Motor neuron (in vitro differentiated cells): ENCODE measurements at regions not wholly inside any gene's neighbourhood (a gene's known extent, or its start where the extent isn't known, plus 50 kb on each side); places are given as distances from the start of the nearest gene placed in this dataset.

Experiments
- ATAC-seq, 8 experiments: fragments of 200-7000 bp; cut with Tn5 transposase; replicated peaks in 6 of 8; 2 replicates each; pipeline ENCODE4 v1.8.0; 2021; ENCODE audit warnings: mild to moderate bottlenecking in 8 of 8, moderate library complexity in 8 of 8
- H3K27ac ChIP-seq, 2 donors: fragments of 250-450 bp; sonication (Bioruptor Pico); 2 replicates each; pipeline ENCODE4 v1.9.0; 2021; ENCODE audit warnings: antibody characterized with exemption in 2 of 2, mild to moderate bottlenecking in 2 of 2, moderate library complexity in 1 of 2
- H3K4me1 ChIP-seq, 2 donors: fragments of 250-450 bp; sonication (Bioruptor Pico); replicated peaks in 1 of 2; 2 replicates each; pipeline ENCODE4 v1.6.1; 2021; ENCODE audit warnings: antibody characterized with exemption in 2 of 2, mild to moderate bottlenecking in 2 of 2, moderate library complexity in 1 of 2
- H3K4me3 ChIP-seq, 5 donors: fragments of 250-450 bp; sonication (Bioruptor Pico); 2 replicates each; pipeline ENCODE4 v1.9.0; 2021; ENCODE audit warnings: antibody characterized with exemption in 5 of 5, mild to moderate bottlenecking in 5 of 5, moderate library complexity in 4 of 5
- WGBS, 10 experiments: fragments of 450-650 bp; shearing (Covaris generic); methylation state at CpG; one replicate each; pipeline ENCODE4 v1.0.0; 2022; 5-methylcytosine and 5-hydroxymethylcytosine counted together
- in situ Hi-C, 9 experiments: fragments of 400-800 bp; cut with MboI; loops; one replicate each; pipeline ENCODE4 v1.15.0; 2021; ENCODE audit warnings: low sequenced_read_pairs in 9 of 9, low pct_unique_long_range_greater_than_20kb in 2 of 9; ENCODE audit not compliant: unreplicated experiment in 9 of 9

GRCh38 chr15:70493787-70494516 is 269.4 kb downstream of the UACA start:
- peak in 7 of 8 experiments; percentile 11 to 86 (median 82) for ATAC-seq
- Histone ChIP-seq H3K4me1 (peaks cover 35 to 39% of the 10 kb centered on the region in 2 donors), H3K27ac (peak overlapping the region in 1 of 2 donors; percentile 69), H3K4me3 (no peak overlapping the region)
- in situ Hi-C loops = loop anchor here in 6 of 9 experiments (25.0 kb wide), 2 partner anchors 407 to 1007 kb away; partner anchors contain the start of gene TLE3 (in 2 of the 6)
- WGBS, 10 experiments = 50 to 100% (median 100%) methylated on average over 1 to 5 of the region's 13 CpGs; no CpG with 5 or more reads in 2 of the 10 experiments

GRCh38 chr15:70493376-70493775 is 270.0 kb downstream of the UACA start:
- Histone ChIP-seq H3K27ac (no peak overlapping the region), H3K4me3 (no peak overlapping the region), H3K4me1 (peaks cover 35 to 39% of the 10 kb centered on the region in 2 donors)
- no peak for ATAC-seq
- in situ Hi-C loops = loop anchor here in 6 of 9 experiments (25.0 kb wide), 2 partner anchors 406 to 1006 kb away; partner anchors contain the start of gene TLE3 (in 2 of the 6)
- WGBS, 10 experiments = 83 to 100% (median 100%) methylated on average over 1 of the region's 1 CpG; no CpG with 5 or more reads in 7 of the 10 experiments

GRCh38 chr15:70492240-70493177 is 270.8 kb downstream of the UACA start:
- WGBS, 10 experiments = 0 to 100% (median 60%) methylated on average over 1 to 6 of the region's 20 CpGs; no CpG with 5 or more reads in 2 of the 10 experiments
- H3K4me1 ChIP-seq = peaks cover 35 to 42% of the 10 kb centered on the region in 2 donors
- H3K4me3 ChIP-seq = no peak overlapping the region
- ATAC-seq = peak in 3 of 8 experiments; percentile 31 to 56 (median 55)
- in situ Hi-C loops = loop anchor here in 6 of 9 experiments (25.0 kb wide), 2 partner anchors 405 to 1005 kb away; partner anchors contain the start of gene TLE3 (in 2 of the 6)
- H3K27ac ChIP-seq = peak overlapping the region in 1 of 2 donors; percentile 45

- 91 to 100% (median 98%) methylated on average over 2 to 5 of the region's 6 CpGs; no CpG with 5 or more reads in 2 of the 10 experiments for WGBS, 10 experiments
- H3K4me3 ChIP-seq = no peak overlapping the region
- peaks cover 31 to 39% of the 10 kb centered on the region in 2 donors for H3K4me1 ChIP-seq
- in situ Hi-C loops = loop anchor here in 6 of 9 experiments (25.0 kb wide), 2 partner anchors 404 to 1004 kb away; partner anchors contain the start of gene TLE3 (in 2 of the 6)
- H3K27ac ChIP-seq = no peak overlapping the region
- ATAC-seq = no peak
Observed at GRCh38 chr15:70491641-70492040, 271.7 kb downstream of the UACA start.

- in situ Hi-C loops = loop anchor here in 6 of 9 experiments (25.0 kb wide), 2 partner anchors 404 to 1004 kb away; partner anchors contain the start of gene TLE3 (in 2 of the 6)
- Histone ChIP-seq H3K4me3 (no peak overlapping the region), H3K27ac (no peak overlapping the region), H3K4me1 (peaks cover 30 to 35% of the 10 kb centered on the region in 2 donors)
- ATAC-seq = no peak
- WGBS, 10 experiments = 55 to 83% (median 67%) methylated on average over 1 to 6 of the region's 6 CpGs; no CpG with 5 or more reads in 5 of the 10 experiments
Observed at GRCh38 chr15:70491201-70491621, 272.1 kb downstream of the UACA start.

- ATAC-seq = no peak
- WGBS, 10 experiments = 76 to 100% (median 100%) methylated on average over 1 to 4 of the region's 7 CpGs; no CpG with 5 or more reads in 7 of the 10 experiments
- Histone ChIP-seq H3K4me1 (peaks cover 29 to 31% of the 10 kb centered on the region in 2 donors), H3K27ac (no peak overlapping the region), H3K4me3 (no peak overlapping the region)
- in situ Hi-C loops = loop anchor here in 6 of 9 experiments (25.0 kb wide), 2 partner anchors 403 to 1003 kb away; partner anchors contain the start of gene TLE3 (in 2 of the 6)
Observed at GRCh38 chr15:70490838-70491155, 272.6 kb downstream of the UACA start.

- WGBS, 10 experiments = 13 to 88% (median 67%) methylated on average over 1 to 7 of the region's 11 CpGs; no CpG with 5 or more reads in 3 of the 10 experiments
- H3K27ac ChIP-seq = no peak overlapping the region
- H3K4me1 ChIP-seq = peaks cover 24 to 26% of the 10 kb centered on the region in 2 donors
- in situ Hi-C loops = loop anchor here in 6 of 9 experiments (25.0 kb wide), 2 partner anchors 403 to 1003 kb away; partner anchors contain the start of gene TLE3 (in 2 of the 6)
- H3K4me3 ChIP-seq = no peak overlapping the region
- ATAC-seq = no peak
Observed at GRCh38 chr15:70490148-70490837, 273.1 kb downstream of the UACA start.

- peaks cover 13 to 15% of the 10 kb centered on the region in 2 donors for H3K4me1 ChIP-seq
- in situ Hi-C loops = loop anchor here in 6 of 9 experiments (25.0 kb wide), 2 partner anchors 402 to 1002 kb away; partner anchors contain the start of gene TLE3 (in 2 of the 6)
- H3K4me3 ChIP-seq = no peak overlapping the region
- H3K27ac ChIP-seq = no peak overlapping the region
- 91 to 100% (median 97%) methylated on average over 1 to 5 of the region's 15 CpGs; no CpG with 5 or more reads in 7 of the 10 experiments for WGBS, 10 experiments
- ATAC-seq = no peak
Observed at GRCh38 chr15:70488941-70489848, 274.2 kb downstream of the UACA start.

- H3K27ac ChIP-seq = no peak overlapping the region
- peak; percentile 31 to 78 (median 72) for ATAC-seq
- H3K4me3 ChIP-seq = no peak overlapping the region
- in situ Hi-C loops = loop anchor here in 6 of 9 experiments (25.0 kb wide), 2 partner anchors 401 to 1001 kb away; partner anchors contain the start of gene TLE3 (in 2 of the 6)
- peaks cover 8 to 12% of the 10 kb centered on the region in 2 donors for H3K4me1 ChIP-seq
- WGBS, 10 experiments = 0 to 22% (median 9%) methylated on average over 1 to 5 of the region's 6 CpGs; no CpG with 5 or more reads in 4 of the 10 experiments
Observed at GRCh38 chr15:70488002-70488605, 275.3 kb downstream of the UACA start.

- in situ Hi-C loops = loop anchor here in 6 of 9 experiments (25.0 kb wide), 2 partner anchors 400 to 1000 kb away; partner anchors contain the start of gene TLE3 (in 2 of the 6)
Observed at GRCh38 chr15:70487387-70487740, 276.0 kb downstream of the UACA start.

More at GRCh38 chr15:70487387-70487740, 276.0 kb downstream of the UACA start:
- Histone ChIP-seq H3K27ac (no peak overlapping the region), H3K4me1 (peaks cover 2 to 5% of the 10 kb centered on the region in 2 donors), H3K4me3 (no peak overlapping the region)
- 78 to 100% (median 100%) methylated on average over 1 to 3 of the region's 3 CpGs; no CpG with 5 or more reads in 2 of the 10 experiments for WGBS, 10 experiments
- no peak for ATAC-seq
